ENCODE measurements at regions not wholly inside any gene's neighbourhood (a gene's known extent, or its start where the extent isn't known, plus 50 kb on each side); places are given as distances from the start of the nearest gene placed in this dataset.
"Not testable (repeated sequence)": the region's sequence is repeated elsewhere in the genome, so short reads cannot be mapped to it uniquely, and the experiment has no call there.

DNA sequence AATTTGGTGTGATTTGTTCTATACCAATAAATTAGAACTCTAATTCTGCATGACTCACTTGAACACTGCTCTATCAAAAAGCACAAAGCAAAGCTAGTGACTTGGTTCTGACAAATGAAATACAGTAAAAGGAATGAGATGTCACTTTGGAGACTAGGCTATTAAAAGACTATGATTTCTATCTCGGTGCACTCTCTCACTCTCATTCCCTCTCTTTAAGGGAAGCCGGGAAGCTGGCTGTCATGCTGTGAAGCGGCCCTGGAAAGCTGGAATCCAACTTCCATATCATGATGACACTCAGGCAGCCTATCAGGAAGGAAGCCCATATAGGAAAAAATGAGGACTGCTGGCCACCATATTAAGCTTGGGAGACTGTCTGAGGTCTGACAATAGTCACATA lies 590.1 kb upstream of the CBLB start:
- TF ChIP-seq TAF1 (IDR thresholded peaks at IDR 0.05; ENCODE audit: borderline replicate concordance, low read depth, low read length) (no peak), POLR2A (IDR thresholded peaks at IDR 0.05; ENCODE audit: low read depth, low read length) (no peak), POLR2AphosphoS5 (IDR thresholded peaks at IDR 0.05; ENCODE audit: low read depth, low read length) (no peak)
- DNase-seq (ENCODE audit: insufficient read length), result no peak
- FAIRE-seq, result no peak

DNA sequence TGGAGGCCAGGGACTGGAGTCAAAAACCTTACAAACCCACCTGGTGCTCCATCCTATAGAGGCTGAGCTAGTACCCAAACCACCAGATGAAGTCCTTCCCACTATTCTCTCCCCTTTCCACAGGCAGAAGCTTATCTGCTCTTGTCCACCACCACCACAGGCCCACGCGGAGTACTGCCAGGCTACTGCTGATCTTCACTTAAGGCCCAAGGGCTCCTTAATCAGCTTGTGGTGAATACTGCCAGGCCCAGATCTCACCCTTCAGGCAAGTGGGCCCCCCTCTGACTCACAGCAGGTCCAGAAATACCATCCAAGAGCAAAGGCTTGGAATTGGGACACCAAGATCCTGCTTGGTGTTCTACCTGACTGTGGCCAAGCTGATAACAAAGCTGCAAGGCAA lies 598.1 kb upstream of the CBLB start:
- TF ChIP-seq TAF1 (IDR thresholded peaks at IDR 0.05; ENCODE audit: borderline replicate concordance, low read depth, low read length), result no peak
- TF ChIP-seq POLR2A (IDR thresholded peaks at IDR 0.05; ENCODE audit: low read depth, low read length), result no peak
- TF ChIP-seq POLR2AphosphoS5 (IDR thresholded peaks at IDR 0.05; ENCODE audit: low read depth, low read length), result no peak
- DNase-seq (ENCODE audit: insufficient read length) (no peak), FAIRE-seq (no peak)

DNA sequence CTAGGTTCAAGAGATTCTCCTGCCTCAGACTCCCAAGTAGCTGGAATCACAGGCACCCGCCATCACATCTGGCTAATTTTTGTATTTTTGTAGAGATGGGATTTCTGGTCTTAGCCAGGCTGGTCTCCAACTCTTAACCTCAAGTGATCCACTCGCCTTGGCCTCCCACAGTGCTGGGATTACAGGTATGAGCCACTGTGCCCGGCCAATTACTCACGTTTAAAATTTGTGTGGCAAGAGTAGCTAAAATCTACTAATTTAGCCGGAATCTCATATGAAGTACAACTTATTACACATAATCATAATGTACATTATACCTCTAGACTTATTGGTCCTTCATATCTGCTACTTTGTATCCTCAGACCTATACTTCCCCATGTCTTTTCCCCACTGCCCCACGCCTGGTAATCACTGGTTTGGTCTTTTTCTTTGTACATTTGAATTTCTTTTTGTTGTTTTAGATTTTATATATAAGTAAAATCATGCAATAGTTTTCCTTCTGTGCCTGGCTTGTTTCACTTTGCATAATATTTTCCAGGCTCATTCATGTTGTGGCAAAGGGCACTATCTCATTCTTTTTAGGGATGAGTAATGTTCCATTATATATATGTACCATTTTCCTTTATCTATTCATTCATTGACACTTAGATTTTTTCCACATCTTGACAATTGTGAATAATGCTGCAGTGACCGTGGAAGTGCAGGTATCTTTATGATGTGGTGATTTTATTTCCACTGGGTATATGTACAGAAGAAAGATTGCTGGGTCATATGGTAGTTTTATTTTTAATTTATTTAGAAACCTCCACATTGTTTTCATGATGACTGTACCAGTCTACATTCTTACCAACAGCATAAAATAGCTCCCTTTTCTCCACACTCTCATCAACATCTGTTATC lies 605.0 kb upstream of the CBLB start:
- no peak for DNase-seq (ENCODE audit: insufficient read length)
- TF ChIP-seq POLR2AphosphoS5 (IDR thresholded peaks at IDR 0.05; ENCODE audit: low read depth, low read length) (no peak), POLR2A (IDR thresholded peaks at IDR 0.05; ENCODE audit: low read depth, low read length) (no peak)
- FAIRE-seq, result no peak

DNA sequence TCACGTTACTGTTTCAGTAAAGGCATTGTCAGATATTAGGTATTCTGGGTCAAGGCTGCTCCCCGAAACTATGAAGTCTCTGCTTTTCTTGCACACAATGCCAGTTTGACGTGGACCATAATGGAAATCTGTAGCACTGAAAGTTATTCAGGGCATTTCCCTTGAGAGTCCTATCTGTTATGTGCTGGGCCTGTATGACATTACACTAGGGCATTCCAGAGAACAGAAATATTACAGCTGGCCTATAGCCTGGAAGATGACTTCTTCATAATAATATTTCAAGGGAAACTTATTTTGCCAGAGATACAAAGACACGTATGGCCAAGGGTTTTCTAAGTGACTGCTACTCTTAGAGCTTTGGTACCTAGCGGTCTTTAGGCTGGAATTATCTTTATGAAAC lies 613.6 kb upstream of the CBLB start:
- no peak for DNase-seq (ENCODE audit: insufficient read length)
- TF ChIP-seq POLR2AphosphoS5 (IDR thresholded peaks at IDR 0.05; ENCODE audit: low read depth, low read length), result no peak
- no peak for TF ChIP-seq TAF1 (IDR thresholded peaks at IDR 0.05; ENCODE audit: borderline replicate concordance, low read depth, low read length)
- TF ChIP-seq POLR2A (IDR thresholded peaks at IDR 0.05; ENCODE audit: low read depth, low read length), result no peak
- no peak for FAIRE-seq

DNA sequence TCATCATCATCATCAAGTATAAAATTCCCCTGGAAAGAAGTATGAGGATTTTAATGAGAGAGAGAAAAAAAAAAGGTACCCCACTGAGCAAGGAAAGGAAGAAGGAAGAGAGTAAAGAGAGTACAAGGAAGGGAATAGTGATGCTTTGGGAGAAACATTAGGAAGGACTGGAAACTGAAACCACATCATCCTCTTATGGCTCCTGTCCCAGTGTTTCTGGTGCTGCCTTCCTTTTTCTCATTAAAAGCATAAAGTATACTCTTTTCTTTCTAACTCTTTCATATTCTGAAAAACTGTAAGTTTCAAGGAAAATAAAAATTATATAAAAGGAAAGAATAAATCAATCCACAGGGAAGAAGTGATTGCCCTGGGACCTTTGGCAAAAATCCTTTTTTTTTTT lies 616.4 kb upstream of the CBLB start:
- FAIRE-seq (no peak), DNase-seq (ENCODE audit: insufficient read length) (no peak)

DNA sequence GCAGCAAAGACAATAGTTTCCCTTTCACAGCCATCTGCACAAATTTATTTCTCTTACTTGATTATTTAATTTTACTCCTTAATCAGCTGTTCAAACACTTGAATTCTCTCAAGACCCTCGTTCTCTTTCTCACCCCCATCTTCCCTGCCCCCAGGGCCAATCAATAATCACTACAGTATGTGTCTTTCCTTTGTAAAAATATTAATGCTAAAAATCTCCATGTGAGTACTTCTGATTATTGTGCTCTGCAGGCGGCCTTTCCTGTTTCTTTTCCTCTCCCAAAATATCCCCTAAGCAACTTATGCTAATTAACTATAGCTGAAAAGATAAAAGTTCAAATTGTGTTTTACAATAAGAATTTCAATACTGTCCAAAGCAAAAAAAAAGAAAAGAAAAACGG lies 617.0 kb upstream of the CBLB start:
- DNase-seq (ENCODE audit: insufficient read length), result no peak
- no peak for TF ChIP-seq POLR2AphosphoS5 (IDR thresholded peaks at IDR 0.05; ENCODE audit: low read depth, low read length)
- TF ChIP-seq POLR2A (IDR thresholded peaks at IDR 0.05; ENCODE audit: low read depth, low read length), result no peak
- TF ChIP-seq TAF1 (IDR thresholded peaks at IDR 0.05; ENCODE audit: borderline replicate concordance, low read depth, low read length), result no peak
- FAIRE-seq, result no peak

More for the DNA sequence above, 616.4 kb upstream of the CBLB start:
- no peak for TF ChIP-seq TAF1 (IDR thresholded peaks at IDR 0.05; ENCODE audit: borderline replicate concordance, low read depth, low read length)
- TF ChIP-seq POLR2A (IDR thresholded peaks at IDR 0.05; ENCODE audit: low read depth, low read length), result no peak
- no peak for TF ChIP-seq POLR2AphosphoS5 (IDR thresholded peaks at IDR 0.05; ENCODE audit: low read depth, low read length)

DNA sequence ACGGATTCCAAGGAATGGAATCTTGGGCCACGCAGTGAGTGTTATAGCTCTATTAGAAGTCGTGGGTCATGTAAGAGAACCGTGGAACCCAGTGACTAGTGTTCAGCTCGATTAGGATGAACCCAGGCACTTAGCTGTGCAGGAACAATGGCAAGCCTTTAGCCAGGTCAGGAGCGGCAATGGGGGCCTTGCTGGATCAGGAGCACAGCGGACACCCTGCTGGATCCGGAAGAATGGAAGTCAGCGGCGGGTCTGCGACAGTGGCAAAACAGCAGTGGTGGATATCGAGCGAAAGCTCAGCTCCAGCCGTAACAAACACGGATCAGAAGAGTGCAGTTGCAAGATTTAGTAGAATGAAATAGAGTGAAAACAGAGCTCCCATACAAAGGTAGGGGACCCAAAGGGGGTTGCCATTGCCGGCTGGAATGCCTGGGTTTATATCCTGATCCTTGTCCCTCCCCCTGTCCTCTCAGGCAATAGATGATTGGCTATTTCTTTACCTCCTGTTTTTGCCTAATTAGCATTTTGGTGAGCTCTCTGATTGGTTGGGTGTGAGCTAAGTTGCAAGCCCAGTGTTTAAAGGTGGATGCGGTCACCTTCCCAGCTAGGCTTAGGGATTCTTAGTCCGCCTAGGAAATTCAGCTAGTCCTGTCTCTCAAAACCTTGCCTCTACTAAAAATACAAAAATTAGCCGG lies 618.3 kb upstream of the CBLB start:
- DNase-seq (ENCODE audit: insufficient read length); FAIRE-seq: not testable (repeated sequence)

DNA sequence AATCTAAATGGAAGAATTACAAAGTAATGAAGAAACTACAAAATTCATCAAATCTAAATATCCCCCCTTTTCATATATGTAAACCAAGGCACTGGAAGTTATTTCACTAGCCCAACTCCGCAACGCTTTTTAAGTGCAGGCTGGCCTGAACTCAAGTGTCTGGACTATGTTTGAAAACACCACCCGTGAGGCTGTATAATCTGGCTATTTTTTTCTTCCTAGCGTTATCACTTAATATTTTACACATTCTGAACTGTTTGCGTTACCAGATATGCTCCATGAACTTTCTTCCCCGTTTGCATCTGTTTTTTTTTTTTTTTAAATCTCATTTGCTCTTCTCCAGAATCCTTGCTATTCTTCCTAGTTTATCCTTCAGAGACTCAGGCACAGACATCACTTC lies 619.5 kb upstream of the CBLB start:
- TF ChIP-seq POLR2AphosphoS5 (IDR thresholded peaks at IDR 0.05; ENCODE audit: low read depth, low read length), result no peak
- no peak for TF ChIP-seq POLR2A (IDR thresholded peaks at IDR 0.05; ENCODE audit: low read depth, low read length)
- TF ChIP-seq TAF1 (IDR thresholded peaks at IDR 0.05; ENCODE audit: borderline replicate concordance, low read depth, low read length), result no peak
- no peak for FAIRE-seq
- no peak for DNase-seq (ENCODE audit: insufficient read length)

- TF ChIP-seq POLR2A (IDR thresholded peaks at IDR 0.05; ENCODE audit: low read depth, low read length), result no peak
- TF ChIP-seq TAF1 (IDR thresholded peaks at IDR 0.05; ENCODE audit: borderline replicate concordance, low read depth, low read length), result no peak
- TF ChIP-seq POLR2AphosphoS5 (IDR thresholded peaks at IDR 0.05; ENCODE audit: low read depth, low read length), result no peak
- FAIRE-seq, result no peak
Observed at GRCh38 chr3:106491796-106492195, 623.0 kb upstream of the CBLB start.

DNA sequence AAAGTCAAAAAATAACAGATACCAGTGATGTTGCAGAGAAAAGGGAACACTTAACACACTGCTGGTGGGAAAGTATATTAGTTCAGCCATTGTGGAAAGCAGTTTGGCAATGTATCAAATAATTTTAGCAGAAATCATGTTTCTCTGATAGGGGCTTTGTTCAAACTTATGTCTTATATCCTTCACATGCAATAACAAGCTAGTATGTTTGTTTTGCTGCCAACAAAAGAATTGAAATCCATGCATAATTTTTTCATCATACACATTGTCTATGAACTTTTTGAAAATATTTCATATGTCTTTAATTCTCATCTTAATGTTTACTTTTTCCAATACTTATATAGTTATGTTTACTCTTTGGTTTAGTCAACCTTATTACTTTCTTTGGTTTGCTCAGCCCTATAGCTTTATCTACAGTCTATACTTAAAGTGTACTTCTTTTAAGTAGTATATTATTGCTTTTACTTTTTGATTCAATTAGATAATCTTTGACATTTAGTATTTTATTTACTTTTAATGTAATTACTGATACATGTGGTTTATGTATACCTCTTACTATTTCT lies 639.6 kb upstream of the CBLB start:
- FAIRE-seq (no peak), DNase-seq (ENCODE audit: insufficient read length) (no peak)
- TF ChIP-seq TAF1 (IDR thresholded peaks at IDR 0.05; ENCODE audit: borderline replicate concordance, low read depth, low read length) (no peak), POLR2AphosphoS5 (IDR thresholded peaks at IDR 0.05; ENCODE audit: low read depth, low read length) (no peak), POLR2A (IDR thresholded peaks at IDR 0.05; ENCODE audit: low read depth, low read length) (no peak)

More at GRCh38 chr3:106491796-106492195, 623.0 kb upstream of the CBLB start:
- no peak for DNase-seq (ENCODE audit: insufficient read length)

- no peak for TF ChIP-seq POLR2AphosphoS5 (IDR thresholded peaks at IDR 0.05; ENCODE audit: low read depth, low read length)
- FAIRE-seq (no peak), DNase-seq (ENCODE audit: insufficient read length) (no peak)
Observed at GRCh38 chr3:106510206-106510605, 641.4 kb upstream of the CBLB start.

DNA sequence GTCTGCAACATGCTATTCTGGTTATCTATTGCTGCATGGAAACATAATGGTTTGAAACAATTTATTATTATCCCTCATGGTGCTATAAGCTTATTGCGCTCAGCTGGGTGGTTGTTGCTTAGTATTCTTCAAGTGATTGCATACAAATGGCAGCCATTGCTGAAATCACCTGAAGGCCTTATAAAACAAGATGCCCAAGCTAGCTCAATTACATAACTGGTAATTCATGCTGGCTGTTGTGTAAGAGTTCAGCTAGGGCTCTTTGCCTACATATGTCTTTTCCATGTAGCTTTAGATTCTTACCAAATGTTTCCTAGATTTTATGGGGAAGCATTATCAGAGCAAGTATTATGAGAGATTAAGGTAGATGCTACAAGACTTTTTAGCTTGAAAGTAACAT lies 644.0 kb upstream of the CBLB start:
- DNase-seq (ENCODE audit: insufficient read length) (no peak), FAIRE-seq (no peak)
- no peak for TF ChIP-seq POLR2AphosphoS5 (IDR thresholded peaks at IDR 0.05; ENCODE audit: low read depth, low read length)

Data from GM12892 (cell line).